A673 (cell line): ENCODE measurements at regions not wholly inside any gene's neighbourhood (a gene's known extent, or its start where the extent isn't known, plus 50 kb on each side); places are given as distances from the start of the nearest gene placed in this dataset.

Experiments
- CTCF ChIP-seq: fragments of 300-800, 200-600 bp; sonication (generic); conservative IDR thresholded peaks from 2 replicates; pipeline ENCODE4 v1.5.1; 2017; ENCODE audit warnings: low read depth, mild to moderate bottlenecking, antibody characterized with exemption, low read length, moderate library complexity, mixed read lengths
- EZH2 ChIP-seq: fragments of 200-600 bp; sonication (generic); IDR thresholded peaks from 2 replicates; pipeline ENCODE4 v1.6.1; 2017; ENCODE audit warnings: borderline replicate concordance, low read depth, mild to moderate bottlenecking, mixed read lengths, antibody characterized with exemption, low read length; ENCODE audit not compliant: poor library complexity, severe bottlenecking

- no peak for TF ChIP-seq CTCF
- TF ChIP-seq EZH2 = no peak
Measured at GRCh38 chr18:55794288-55795052, 206.5 kb upstream of the TCF4 start.
